ENCODE measurements at regions not wholly inside any gene's neighbourhood (a gene's known extent, or its start where the extent isn't known, plus 50 kb on each side); places are given as distances from the start of the nearest gene placed in this dataset.
A peak's percentile ranks its signal among the peaks of the same experiment; 100 is the strongest.
"Not testable (repeated sequence)": the region's sequence is repeated elsewhere in the genome, so short reads cannot be mapped to it uniquely, and the experiment has no call there.

DNA sequence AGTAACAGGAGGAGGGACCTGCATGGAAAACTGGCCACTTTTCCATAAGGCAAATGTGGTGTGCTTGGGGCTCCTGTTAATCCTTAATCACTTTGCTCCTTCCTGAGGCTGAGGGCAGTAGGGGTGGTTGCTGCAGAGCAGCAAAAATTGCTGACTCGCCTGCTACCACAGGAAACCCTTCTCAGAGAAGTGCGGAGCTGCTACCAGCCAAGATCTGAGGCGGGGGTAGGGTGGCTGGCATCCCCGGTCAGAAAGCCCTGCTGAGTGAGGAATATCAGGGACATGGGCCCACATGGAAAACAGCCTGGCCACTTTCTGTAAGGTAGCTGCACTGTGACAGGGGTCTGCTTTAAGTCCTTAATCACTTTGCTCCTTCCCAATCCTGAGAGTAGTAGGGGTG is 192.4 kb upstream of the GHR start:
- ATAC-seq: no peak
- H3K36me3 Mint-ChIP-seq: no peaks in the 10 kb centered on the region
- no peak overlapping the region for H3K4me3 Mint-ChIP-seq
- no peaks in the 10 kb centered on the region for H3K9me3 Mint-ChIP-seq (ENCODE audit: low read depth)
- CTCF ChIA-PET: no interaction called here
- H3K4me1 Mint-ChIP-seq: no peaks in the 10 kb centered on the region
- DNase-seq: no peak
- no peaks in the 10 kb centered on the region for H3K27me3 Mint-ChIP-seq
- H3K27ac Mint-ChIP-seq: no peak overlapping the region

DNA sequence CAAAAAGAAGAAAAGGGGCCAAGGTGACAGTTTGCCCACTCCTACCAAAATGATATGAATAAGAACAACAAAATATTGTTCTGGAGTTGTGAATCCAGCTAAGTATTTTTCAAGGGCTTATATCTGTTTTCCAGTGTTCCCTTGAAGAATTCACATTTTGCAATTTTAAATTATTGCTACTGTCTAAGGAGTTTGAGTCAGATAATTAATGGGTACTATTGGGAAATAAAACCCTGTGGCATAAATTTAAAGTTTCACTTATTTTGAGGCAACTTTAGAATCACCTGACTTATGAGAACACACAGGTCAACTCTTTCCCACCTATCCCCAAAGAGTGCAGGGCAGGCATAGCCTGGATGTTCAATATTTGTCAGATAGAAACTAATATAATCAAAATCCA is 188.0 kb upstream of the GHR start:
- Mint-ChIP-seq H3K27ac (no peak overlapping the region), H3K4me1 (no peaks in the 10 kb centered on the region), H3K9me3 (ENCODE audit: low read depth) (no peaks in the 10 kb centered on the region), H3K27me3 (no peaks in the 10 kb centered on the region), H3K36me3 (no peaks in the 10 kb centered on the region), H3K4me3 (no peak overlapping the region)
- DNase-seq (no peak), ATAC-seq (no peak)
- CTCF ChIA-PET: no interaction called here

DNA sequence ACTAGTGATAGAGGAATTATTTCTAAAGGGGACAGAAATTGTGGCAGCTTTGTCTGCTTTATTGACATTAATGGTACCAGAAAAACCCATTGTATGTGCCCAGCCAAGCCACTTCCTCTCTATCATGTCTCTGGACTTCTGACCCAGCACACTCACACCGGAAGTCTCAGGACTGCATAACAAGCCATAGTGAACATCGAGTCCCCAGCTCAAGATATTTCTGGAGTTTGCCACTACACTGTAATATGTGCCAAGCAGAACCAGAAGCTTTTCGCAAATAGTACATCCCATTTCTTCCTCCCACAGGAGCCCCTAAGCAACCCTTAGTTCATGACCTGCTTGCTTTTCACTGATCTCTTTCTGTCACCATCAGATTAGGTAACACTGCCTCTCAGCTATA is 187.4 kb upstream of the GHR start:
- H3K4me3 Mint-ChIP-seq: no peak overlapping the region
- CTCF ChIA-PET: no interaction called here
- H3K36me3 Mint-ChIP-seq: no peaks in the 10 kb centered on the region
- no peaks in the 10 kb centered on the region for H3K27me3 Mint-ChIP-seq
- H3K27ac Mint-ChIP-seq: no peak overlapping the region
- H3K4me1 Mint-ChIP-seq: no peaks in the 10 kb centered on the region
- DNase-seq: no peak
- no peak for ATAC-seq
- no peaks in the 10 kb centered on the region for H3K9me3 Mint-ChIP-seq (ENCODE audit: low read depth)

DNA sequence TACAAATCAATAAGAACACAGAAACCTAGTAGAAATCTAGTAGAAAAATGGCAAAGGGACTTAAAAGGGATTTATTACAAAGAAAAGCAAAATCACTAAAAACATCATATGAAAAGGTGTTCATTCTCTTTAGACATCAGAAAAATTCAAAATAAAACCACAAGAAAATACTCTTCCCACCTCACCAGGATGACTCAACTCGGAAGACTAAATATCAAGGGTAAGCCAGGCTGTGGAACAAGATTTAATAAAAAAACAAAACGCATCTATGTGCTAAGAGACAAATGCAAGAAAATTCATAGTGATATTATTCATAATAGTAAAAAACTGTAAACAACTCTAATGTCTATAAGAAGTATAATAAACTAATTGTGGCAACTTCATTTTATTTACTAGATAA is 181.6 kb upstream of the GHR start:
- H3K9me3 Mint-ChIP-seq (ENCODE audit: low read depth): no peaks in the 10 kb centered on the region
- no peaks in the 10 kb centered on the region for H3K4me1 Mint-ChIP-seq
- no peak overlapping the region for H3K27ac Mint-ChIP-seq
- H3K36me3 Mint-ChIP-seq: no peaks in the 10 kb centered on the region
- H3K4me3 Mint-ChIP-seq: no peak overlapping the region
- H3K27me3 Mint-ChIP-seq: no peaks in the 10 kb centered on the region
- CTCF ChIA-PET: no interaction called here
- no peak for DNase-seq
- no peak for ATAC-seq

DNA sequence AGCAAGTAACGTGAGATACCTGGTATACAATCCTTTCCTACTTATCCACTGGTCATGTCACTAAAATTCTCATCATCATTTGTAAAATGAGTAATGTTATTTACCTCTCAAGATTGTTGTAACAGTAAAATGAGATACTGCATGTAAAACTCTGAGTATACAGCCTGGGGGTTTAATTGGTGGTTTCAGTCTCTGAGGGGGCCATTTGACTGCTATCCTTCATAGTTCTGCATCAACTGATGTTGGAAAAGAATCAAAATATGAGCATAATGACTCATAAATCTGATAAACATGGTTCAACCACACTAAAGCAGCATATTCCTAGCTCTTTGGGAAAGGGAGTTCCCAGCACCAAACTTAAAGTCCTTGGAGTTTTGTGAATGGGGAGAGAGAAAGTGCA is 181.0 kb upstream of the GHR start:
- no peak overlapping the region for H3K4me3 Mint-ChIP-seq

DNA sequence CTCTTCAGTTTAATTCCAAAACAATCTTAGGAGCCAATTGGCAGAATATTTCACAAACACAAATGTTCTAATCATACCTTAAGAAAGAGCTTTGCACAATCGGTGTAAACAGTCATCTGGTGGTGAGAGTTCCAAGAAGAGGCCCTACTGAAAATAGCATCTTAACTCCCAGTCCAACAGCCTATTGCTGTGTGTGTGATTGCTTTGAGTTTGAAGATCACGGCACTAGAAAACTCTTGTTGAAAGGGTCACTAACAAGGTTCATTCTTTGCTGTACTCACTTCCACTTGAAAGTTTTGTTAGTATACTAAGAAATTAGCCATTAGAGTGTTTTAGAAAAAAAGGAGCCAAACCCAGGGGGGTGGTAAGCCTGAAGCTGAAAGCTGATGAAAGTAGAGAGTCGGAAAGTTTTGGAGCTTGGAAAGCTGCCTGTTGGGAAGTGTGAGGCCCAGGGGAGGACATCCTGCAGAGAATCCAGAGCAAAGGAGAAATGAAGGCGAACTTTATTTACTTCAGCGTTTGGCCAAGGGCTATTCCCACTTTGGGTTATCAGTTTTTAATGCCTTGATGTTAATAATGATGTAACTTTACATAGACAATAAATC is 180.3 kb upstream of the GHR start:
- DNase-seq: no peak
- H3K36me3 Mint-ChIP-seq: no peaks in the 10 kb centered on the region
- no peak for ATAC-seq
- no peaks in the 10 kb centered on the region for H3K9me3 Mint-ChIP-seq (ENCODE audit: low read depth)
- no peaks in the 10 kb centered on the region for H3K4me1 Mint-ChIP-seq
- H3K4me3 Mint-ChIP-seq: no peak overlapping the region
- no peaks in the 10 kb centered on the region for H3K27me3 Mint-ChIP-seq
- CTCF ChIA-PET: no interaction called here
- no peak overlapping the region for H3K27ac Mint-ChIP-seq

More for the DNA sequence above, 181.0 kb upstream of the GHR start:
- no peaks in the 10 kb centered on the region for H3K9me3 Mint-ChIP-seq (ENCODE audit: low read depth)
- no peaks in the 10 kb centered on the region for H3K4me1 Mint-ChIP-seq
- DNase-seq (no peak), ATAC-seq (no peak)
- CTCF ChIA-PET: no interaction called here
- no peaks in the 10 kb centered on the region for H3K36me3 Mint-ChIP-seq
- H3K27ac Mint-ChIP-seq: no peak overlapping the region
- H3K27me3 Mint-ChIP-seq: no peaks in the 10 kb centered on the region

DNA sequence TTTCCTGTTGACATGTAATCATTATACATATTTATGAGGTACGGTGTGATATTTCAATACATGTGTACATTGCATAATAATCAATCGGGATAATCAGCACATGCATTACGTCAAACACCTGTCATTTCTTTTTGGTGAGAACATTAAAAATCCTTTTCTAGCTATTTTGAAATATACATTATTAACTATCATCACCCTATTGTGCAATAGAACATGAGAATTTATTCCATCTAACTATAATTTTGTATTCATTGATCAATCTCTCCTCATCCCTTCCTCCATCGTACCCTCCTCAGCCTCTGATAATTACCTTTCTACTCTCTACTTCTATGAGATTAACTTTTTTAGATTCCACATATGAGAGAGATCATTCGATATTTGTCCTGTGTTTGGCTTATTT is 170.9 kb upstream of the GHR start:
- ATAC-seq (no peak), DNase-seq (no peak)
- no peaks in the 10 kb centered on the region for H3K36me3 Mint-ChIP-seq
- no peaks in the 10 kb centered on the region for H3K27me3 Mint-ChIP-seq
- no peak overlapping the region for H3K4me3 Mint-ChIP-seq
- CTCF ChIA-PET: no interaction called here
- no peaks in the 10 kb centered on the region for H3K9me3 Mint-ChIP-seq (ENCODE audit: low read depth)
- H3K27ac Mint-ChIP-seq: no peak overlapping the region
- H3K4me1 Mint-ChIP-seq: no peaks in the 10 kb centered on the region

DNA sequence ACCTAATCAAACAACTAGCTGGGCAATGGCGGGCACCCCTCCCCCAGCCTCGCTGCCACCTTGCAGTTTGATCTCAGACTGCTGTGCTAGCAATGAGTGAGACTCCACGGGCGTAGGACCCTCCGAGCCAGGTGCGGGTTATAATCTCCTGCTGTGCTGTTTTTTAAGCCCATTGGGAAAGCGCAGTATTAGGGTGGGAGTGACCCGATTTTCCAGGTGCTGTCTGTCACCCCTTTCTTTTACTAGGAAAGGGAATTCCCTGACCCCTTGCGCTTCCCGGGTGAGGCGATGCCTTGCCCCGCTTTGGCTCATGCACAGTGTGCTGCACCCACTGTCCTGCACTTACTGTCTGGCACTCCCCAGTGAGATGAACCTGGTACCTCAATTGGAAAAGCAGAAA is 163.3 kb upstream of the GHR start:
- H3K36me3 Mint-ChIP-seq; ATAC-seq; DNase-seq; H3K9me3 Mint-ChIP-seq (ENCODE audit: low read depth); H3K4me3 Mint-ChIP-seq; H3K4me1 Mint-ChIP-seq; H3K27me3 Mint-ChIP-seq; H3K27ac Mint-ChIP-seq: not testable (repeated sequence)
- CTCF ChIA-PET: interaction anchor here (0.6 kb wide), 1 partner anchor 8 kb away, joined by 3 read pairs; no protein-coding TSS in a partner anchor

DNA sequence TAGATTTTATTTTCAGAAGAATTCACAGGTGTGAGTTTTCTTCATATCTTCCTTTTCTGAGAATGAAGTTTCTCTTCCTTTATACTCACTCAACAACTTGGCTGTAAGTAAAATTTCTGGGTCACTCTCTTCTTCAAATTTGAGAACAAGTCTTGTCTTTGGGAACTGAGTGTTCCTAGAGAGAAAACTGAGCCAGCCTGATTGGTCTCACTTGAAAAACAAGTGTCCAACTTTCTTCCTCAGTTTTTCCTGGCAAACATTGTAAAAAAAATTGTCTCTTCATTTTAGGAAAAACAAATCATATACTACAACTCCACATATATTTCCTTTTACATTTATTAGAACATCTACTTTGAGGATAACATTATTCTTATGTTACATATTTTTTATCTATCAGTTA is 156.1 kb upstream of the GHR start:
- CTCF ChIA-PET: no interaction called here
- no peak overlapping the region for H3K27ac Mint-ChIP-seq
- no peak overlapping the region for H3K4me3 Mint-ChIP-seq
- no peaks in the 10 kb centered on the region for H3K9me3 Mint-ChIP-seq (ENCODE audit: low read depth)
- no peak for DNase-seq
- peaks cover 8% of the 10 kb centered on the region for H3K27me3 Mint-ChIP-seq
- H3K4me1 Mint-ChIP-seq: peaks cover 2% of the 10 kb centered on the region
- ATAC-seq: no peak
- no peaks in the 10 kb centered on the region for H3K36me3 Mint-ChIP-seq

DNA sequence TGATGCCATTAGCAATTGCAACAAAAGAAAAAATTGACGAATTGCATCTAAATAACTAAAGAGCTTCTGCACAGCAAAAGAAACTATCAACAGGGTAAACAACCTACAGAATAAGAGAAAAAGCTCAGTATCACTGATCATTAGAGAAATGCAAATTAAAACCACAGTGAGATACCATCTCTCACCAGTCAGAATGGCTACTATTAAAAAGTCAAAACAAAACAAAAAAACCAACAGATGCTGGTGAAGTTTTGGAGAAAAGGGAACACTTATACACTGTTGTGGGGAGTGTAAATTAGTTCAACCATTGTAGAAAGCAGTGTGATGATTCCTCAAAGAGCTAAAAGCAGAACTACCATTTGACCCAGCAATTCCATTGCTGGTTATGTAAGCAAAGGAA is 155.1 kb upstream of the GHR start:
- ATAC-seq; H3K27me3 Mint-ChIP-seq; H3K36me3 Mint-ChIP-seq; H3K27ac Mint-ChIP-seq; H3K9me3 Mint-ChIP-seq (ENCODE audit: low read depth); CTCF ChIA-PET; H3K4me1 Mint-ChIP-seq; H3K4me3 Mint-ChIP-seq; DNase-seq: not testable (repeated sequence)

DNA sequence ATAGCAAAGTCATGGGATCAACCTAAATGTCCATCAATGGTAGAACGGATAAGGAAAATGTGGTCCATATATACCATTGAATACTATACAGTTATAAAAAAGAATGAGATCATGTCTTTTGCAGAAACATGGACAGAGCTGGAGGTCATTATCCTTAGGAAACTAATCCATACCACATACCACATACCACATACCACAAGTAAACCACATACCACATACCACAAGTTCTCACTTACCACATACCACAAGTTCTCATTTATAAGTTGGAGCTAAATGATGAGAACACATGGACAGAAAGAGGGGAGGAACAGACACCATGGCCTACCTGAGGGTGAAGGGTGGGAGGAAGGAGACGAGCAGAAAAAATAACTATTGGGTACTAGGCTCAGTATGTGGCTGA is 154.6 kb upstream of the GHR start:
- Mint-ChIP-seq H3K4me1 (peaks cover 2% of the 10 kb centered on the region), H3K27me3 (peaks cover 8% of the 10 kb centered on the region), H3K4me3 (peak overlapping the region; percentile 30), H3K27ac (peak overlapping the region; percentile 56), H3K9me3 (ENCODE audit: low read depth) (no peaks in the 10 kb centered on the region), H3K36me3 (no peaks in the 10 kb centered on the region)
- no peak for DNase-seq
- no peak for ATAC-seq
- CTCF ChIA-PET: no interaction called here

DNA sequence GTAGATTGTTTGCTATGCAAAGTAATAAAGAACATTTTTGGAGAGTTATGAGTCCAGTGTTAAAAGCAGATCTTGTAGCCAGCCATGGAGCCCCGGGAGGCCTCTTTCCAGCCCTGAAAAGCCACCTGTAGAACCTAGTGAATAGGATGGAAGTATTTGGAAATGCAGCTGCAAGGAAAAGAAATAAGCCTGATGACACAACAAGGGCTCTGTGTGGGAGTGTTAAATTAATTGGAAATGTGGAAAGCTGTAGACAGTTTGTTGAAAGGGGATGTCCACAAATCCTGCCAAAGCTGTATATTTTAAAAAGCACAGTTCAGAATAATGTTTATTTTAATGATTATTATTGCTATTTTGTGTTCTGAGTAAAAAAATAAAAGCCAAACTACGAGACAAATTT is 152.5 kb upstream of the GHR start:
- no peak overlapping the region for H3K27ac Mint-ChIP-seq
- H3K4me1 Mint-ChIP-seq: peaks cover 2% of the 10 kb centered on the region
- DNase-seq (no peak), ATAC-seq (no peak)
- no peaks in the 10 kb centered on the region for H3K36me3 Mint-ChIP-seq
- CTCF ChIA-PET: no interaction called here
- no peak overlapping the region for H3K4me3 Mint-ChIP-seq
- H3K27me3 Mint-ChIP-seq: peaks cover 8% of the 10 kb centered on the region
- H3K9me3 Mint-ChIP-seq (ENCODE audit: low read depth): no peaks in the 10 kb centered on the region

DNA sequence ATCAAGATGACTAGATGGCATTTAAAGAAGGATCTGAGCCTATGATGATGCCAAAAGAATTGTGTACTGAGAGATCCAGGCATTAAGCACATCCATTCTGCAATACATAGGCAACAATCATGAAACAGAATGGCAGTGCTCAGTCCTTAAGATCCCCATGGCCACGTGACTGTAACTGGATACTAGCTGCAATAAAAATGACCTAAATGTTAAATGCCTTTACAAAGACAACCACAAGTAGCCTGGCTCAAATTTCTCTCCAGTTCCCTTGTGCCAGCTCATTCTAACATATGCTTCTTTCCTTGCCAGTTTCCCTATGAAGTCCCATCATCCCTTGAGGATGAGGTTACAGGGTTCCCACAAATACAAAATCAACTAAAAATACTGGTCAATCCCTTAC is 148.3 kb upstream of the GHR start:
- CTCF ChIA-PET: no interaction called here
- no peak for DNase-seq
- ATAC-seq: no peak
- H3K4me3 Mint-ChIP-seq: no peak overlapping the region
- H3K36me3 Mint-ChIP-seq: no peaks in the 10 kb centered on the region
- H3K27me3 Mint-ChIP-seq: peaks cover 2% of the 10 kb centered on the region
- no peaks in the 10 kb centered on the region for H3K9me3 Mint-ChIP-seq (ENCODE audit: low read depth)
- no peak overlapping the region for H3K27ac Mint-ChIP-seq
- H3K4me1 Mint-ChIP-seq: no peaks in the 10 kb centered on the region

DNA sequence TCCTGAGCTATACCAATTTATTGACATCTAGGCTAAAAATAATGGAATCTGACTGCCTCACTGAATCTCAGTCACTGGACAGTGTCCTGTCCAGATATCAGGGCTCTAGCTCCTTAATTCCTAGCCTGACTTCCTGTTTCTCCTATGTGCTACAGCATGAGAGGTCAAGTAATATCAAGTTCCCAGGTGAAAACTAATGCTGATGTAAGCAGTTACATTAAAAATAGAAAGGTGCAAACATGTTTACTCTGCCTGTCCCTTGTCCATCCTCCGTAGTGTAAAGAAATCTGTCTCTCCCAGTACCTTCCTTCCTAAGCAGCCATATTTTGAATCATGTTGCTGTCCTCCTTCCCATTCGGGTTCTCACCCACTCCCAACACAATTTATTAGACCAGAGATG is 145.9 kb upstream of the GHR start:
- H3K27ac Mint-ChIP-seq: no peak overlapping the region
- no peaks in the 10 kb centered on the region for H3K36me3 Mint-ChIP-seq
- H3K9me3 Mint-ChIP-seq (ENCODE audit: low read depth): no peaks in the 10 kb centered on the region
- H3K27me3 Mint-ChIP-seq: no peaks in the 10 kb centered on the region
- ATAC-seq (no peak), DNase-seq (no peak)
- H3K4me1 Mint-ChIP-seq: no peaks in the 10 kb centered on the region
- H3K4me3 Mint-ChIP-seq: no peak overlapping the region
- CTCF ChIA-PET: no interaction called here

DNA sequence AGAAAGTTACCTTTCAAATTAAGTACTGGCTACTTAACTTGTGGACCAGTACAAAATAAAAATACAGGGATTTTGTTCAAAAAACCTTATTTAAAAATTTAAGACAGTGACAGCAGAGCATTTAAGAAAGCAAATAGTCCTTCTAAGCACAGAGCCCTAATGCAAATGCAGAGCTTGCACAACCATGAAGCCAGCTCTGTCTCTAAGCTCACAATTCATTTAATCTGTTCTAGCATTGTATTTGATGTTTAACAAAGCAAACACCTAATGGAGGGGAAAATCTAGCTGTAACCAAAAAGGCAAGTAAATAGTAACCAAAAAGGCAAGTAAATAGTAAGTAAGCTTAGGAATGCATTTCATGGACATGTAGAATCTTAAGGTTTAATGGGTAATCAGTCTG is 138.7 kb upstream of the GHR start:
- H3K36me3 Mint-ChIP-seq: no peaks in the 10 kb centered on the region
- CTCF ChIA-PET: no interaction called here
- H3K4me3 Mint-ChIP-seq: no peak overlapping the region
- no peak for DNase-seq
- no peaks in the 10 kb centered on the region for H3K9me3 Mint-ChIP-seq (ENCODE audit: low read depth)
- no peak for ATAC-seq
- no peak overlapping the region for H3K27ac Mint-ChIP-seq
- no peaks in the 10 kb centered on the region for H3K4me1 Mint-ChIP-seq
- H3K27me3 Mint-ChIP-seq: no peaks in the 10 kb centered on the region
